NCI-H1417 treated with DMSO at 0.1 percent for 48 hours (cell line): ENCODE measurements at regions not wholly inside any gene's neighbourhood (a gene's known extent, or its start where the extent isn't known, plus 50 kb on each side); places are given as distances from the start of the nearest gene placed in this dataset.
"Not testable (repeated sequence)": the region's sequence is repeated elsewhere in the genome, so short reads cannot be mapped to it uniquely, and the experiment has no call there.

Experiments used
- DNase-seq: peaks from one replicate; lab custom pipeline; 2025; lab: John Stamatoyannopoulos, UW

DNA sequence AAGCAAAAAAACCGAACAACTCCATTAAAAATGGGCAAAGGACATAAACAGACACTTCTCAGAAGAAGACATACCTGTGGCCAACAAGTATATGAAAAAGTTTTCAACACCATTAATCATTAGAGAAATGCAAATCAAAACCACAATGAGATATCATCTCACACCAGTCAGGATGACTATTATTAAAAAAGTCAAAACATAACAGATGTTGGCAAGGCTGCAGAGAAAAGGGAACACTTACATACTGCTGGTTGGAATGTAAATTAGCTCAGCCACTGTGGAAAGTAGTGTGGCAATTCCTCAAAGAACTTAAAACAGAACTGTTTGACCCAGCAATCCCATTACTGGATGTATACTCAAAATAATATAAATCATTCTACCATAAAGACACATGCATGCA is 436.3 kb downstream of the KLHL13 start:
- DNase-seq = no peak

DNA sequence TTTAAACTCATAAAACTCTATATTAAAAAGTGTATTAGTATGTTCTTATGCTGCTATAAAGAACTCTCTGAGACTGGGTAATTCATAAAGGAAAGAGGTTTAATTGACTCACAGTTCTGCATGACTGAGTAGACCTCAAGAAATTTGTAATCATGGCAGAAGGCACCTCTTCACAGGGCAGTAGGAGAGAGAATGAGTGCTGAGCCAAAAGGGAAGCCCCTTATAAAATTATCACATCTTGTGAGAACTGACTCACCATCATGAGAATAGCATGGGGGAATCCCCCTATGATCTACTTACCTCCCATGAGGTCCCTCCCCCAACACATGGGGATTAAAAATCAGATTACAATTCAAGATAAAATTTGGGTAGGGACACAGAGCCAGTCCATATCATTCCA is 463.2 kb downstream of the KLHL13 start:
- no peak for DNase-seq

DNA sequence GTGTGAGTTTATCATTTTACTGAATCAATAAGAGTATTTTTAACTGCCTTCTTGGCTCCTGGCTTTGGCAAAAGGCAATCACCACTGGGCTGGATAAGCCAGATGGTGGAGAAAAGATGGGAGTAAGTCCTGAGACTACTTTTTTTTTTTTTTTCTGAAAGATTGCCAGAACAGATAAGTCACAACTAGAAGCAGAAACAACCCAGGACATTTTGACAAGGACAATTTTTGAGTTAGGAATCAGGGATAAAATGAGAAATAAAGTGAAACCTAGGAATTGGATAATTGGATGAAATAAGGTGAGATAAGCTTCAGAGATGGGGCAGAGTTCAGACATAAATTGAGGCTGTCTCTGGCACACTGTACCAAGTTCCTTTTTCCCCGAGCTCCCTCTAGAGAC is 471.0 kb downstream of the KLHL13 start:
- no peak for DNase-seq

DNA sequence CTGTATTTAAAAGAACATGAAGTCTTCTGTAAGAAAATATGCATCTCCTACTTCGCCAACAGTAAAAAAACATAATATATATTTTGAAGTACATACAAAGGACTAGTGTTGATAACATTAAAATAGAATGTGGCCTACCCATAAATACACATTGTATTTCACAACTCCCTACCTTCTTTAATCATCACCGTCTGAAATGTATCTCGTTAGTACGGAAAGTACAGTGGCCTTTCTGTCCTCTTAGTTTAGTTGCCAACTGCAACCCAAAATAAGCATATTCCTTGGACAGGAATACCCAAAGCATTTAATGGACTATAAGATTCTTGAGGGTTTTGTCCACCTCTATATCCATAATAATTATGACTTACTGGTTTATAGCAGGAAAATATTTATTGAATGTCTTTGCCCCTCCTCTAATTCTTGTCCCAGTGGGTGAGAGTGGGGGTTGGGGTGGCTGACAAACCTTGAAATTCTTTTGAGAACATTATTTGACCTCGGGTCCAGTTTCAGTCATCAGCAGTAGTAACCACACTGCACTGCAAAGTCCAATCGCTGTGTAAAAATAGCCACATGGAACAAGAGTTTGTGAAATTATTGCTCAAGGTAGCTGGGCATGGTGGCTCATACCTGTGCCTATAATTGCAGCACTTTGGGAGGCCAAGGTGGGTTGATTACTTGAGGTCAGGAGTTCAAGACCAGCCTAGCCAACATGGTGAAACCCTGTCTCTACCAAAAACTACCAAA is 474.5 kb downstream of the KLHL13 start:
- no peak for DNase-seq

DNA sequence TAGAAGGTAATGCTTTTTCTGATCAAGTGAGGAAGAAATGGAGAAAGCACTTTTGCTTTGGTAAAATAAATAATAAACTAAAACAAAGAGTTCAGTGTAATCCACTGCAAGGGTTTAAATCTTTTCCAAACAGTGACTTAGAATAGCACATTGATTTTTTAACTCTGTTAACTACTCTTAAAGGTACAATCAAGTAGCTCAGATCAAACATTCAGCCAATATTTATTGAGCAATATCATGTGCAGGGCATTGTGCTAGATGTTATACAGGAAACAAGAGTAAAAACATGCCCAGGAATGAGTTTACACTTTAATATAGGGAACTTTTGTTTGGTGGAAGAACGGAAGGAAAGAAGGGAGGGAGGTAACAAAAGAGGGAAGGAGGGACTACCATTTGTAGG is 479.8 kb downstream of the KLHL13 start:
- no peak for DNase-seq

DNA sequence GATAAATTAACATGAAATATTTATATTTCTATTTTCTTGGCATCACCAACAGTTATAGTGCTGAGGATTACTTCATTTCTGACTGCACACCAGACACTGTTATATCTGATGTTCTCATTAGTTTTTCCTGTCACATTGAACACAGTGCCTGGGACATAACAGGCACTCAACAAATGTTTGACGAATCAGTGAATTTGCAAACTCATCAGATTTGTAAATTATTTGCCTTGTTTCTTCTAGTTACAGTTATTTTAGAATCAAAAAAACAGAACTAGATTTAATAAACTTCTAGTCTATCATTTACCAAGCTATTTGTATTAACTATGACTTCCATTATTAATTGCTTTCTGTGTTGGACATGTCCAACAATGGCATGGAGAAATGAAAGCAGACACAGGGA is 483.3 kb downstream of the KLHL13 start:
- DNase-seq = no peak

DNA sequence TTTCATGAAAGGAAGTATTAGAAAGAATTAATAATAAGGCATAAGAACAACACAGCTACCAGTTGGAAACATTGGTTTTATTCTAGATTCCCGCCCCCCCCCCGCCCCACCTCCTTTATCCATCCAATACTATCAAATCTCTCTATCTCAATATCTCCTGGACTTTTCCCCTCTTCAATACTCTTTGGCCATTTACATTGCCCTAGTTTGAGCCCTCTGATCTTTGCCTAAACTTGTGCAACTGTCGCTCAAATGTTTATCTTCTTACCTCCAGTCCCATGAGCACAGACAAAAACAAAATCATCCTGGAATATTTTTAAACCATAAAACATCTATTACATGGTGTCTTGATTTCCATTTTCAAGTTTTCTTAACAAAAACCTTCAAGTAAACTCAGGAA is 488.2 kb downstream of the KLHL13 start:
- DNase-seq = no peak

DNA sequence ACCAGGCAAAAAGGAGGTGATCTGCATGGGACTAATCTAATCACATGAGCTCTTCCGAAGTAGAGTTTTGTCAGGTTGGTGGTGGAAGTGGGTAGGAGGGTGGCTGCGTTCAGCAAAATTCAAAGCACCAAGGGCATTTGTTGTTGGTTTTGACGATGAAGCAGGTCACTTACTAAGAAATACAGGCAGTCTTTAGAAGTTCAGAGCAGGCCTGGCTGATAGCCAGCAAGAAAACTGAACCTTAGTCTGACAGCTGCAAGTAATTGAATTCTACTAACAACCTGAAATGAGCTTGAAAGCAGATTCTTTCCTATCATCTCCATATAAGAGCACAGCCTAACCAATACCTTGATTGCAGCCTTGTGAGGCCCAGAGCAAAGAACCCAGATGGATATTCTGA is 505.8 kb downstream of the KLHL13 start:
- no peak for DNase-seq

DNA sequence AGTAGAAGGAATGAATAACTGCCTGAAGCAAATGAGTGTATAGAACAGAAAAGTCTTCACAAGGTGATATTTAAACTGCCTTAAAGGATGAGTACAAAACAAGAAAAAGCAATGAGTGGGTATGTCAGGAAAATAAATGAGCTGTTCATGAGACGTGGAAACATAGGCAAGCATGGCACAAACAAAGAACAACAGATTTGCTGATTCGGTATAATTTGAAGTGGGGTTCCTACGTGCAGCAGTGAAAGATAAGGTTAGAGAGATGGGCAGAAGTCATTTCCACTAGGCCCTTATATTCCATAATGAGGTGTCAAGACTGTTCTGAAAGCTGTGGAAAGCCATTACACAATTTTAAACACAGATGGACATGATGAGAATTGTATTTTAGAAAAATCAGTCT is 506.6 kb downstream of the KLHL13 start:
- DNase-seq = no peak

DNA sequence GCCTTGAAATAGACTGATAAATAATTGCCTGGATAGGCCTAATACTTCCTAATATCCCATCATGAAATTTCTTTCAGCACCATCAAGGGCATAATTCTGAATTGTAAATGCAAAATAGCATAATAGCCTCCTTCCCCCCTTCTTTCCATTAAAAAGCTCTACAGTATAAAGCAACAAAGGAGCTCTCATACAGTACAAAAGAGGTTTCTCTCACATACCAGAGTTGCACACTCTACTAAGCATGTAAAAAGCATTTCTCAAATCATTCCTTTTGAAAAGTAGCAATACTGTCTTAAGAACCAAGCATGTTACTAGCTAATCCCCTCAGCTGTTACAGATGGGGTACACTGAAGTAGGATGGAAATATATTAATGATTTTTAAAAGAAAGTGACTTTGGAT is 509.0 kb downstream of the KLHL13 start:
- DNase-seq = no peak

DNA sequence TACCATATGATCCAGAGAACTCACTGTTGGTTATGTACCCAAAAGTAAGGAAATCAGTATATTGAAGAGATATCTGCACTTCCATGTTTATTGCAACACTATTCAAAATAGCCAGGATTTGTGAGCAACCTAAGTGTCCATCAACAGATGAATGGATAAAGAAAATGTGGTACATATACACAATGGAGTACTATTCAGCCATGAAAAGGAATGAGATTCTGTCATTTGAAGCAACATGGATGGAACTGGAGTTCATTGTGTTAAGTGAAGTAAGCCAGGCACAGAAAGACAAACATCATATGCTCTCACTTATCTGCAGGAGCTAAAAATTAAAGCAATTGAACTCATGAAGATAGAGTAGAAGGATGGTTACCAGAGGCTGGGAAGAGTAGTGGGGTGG is 510.5 kb downstream of the KLHL13 start:
- not testable (repeated sequence) for DNase-seq

DNA sequence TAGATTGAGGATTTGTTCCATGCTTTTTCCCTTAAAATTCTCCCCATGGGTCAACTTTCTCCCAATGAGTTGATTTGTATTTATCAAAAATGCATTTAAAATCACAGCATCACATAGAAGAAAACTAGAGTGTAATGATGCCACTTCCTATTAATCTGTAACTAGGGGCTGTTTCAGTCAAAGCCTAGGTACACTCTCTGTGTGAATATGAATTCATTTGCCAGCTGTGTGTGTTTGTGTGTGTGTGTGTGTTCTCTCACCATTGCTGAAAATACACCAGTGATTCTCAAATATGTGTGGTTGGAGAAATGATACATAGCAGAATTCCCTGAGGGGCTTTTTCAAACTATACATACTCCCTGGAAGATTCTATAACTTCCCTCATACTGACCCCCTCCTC is 546.5 kb downstream of the KLHL13 start:
- no peak for DNase-seq

DNA sequence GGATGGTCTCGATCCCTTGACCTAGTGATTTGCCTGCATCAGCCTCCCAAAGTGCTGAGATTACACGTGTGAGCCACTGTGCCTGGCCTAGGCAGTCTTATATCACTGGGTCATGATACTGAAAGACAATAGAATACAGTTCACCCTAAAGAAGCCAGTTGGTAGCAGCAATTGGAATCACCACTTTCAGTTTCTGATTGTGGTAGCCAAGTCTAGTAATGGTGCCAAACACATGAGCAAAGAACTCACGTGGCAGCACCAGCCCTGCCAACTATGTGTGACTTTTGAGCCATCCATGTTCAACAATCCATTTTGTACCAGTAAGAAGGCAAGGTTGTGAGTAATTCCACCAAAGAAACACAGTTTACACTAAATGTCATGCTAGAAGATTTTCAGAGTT is 548.4 kb downstream of the KLHL13 start:
- no peak for DNase-seq

DNA sequence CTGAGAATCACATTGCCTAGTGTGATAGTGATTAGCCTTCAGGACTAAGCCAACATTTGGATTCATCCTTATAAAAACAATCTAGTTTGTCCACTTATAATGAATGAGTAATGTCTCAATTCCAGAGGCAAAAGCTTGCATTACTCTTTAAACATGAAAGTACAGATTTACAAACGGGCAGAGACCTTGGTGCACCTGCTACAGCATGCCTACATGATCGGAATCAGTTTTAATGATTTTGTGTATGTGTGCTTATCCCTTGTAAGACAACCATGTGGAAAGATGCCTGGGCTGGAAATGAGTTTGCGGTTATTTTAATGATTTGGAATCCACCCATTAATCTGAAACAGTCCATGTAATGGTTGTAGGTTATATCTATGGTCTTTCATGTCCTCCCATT is 572.7 kb downstream of the KLHL13 start:
- DNase-seq = no peak

DNA sequence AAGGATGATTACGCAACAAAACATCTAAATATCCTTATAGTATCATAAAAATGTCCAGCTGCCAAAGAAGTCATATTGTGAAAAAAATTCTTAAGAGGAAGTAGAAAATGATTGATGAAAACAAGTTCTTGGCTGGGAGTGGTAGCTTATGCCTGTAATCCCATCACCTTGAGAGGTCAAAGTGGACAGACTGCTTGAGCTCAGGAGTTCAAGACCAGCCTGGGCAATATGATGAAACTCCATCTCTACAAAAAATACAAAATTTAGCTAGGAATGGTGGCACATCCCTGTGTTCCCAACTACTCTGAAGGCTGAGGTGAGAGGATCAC is 577.6 kb downstream of the KLHL13 start:
- no peak for DNase-seq

DNA sequence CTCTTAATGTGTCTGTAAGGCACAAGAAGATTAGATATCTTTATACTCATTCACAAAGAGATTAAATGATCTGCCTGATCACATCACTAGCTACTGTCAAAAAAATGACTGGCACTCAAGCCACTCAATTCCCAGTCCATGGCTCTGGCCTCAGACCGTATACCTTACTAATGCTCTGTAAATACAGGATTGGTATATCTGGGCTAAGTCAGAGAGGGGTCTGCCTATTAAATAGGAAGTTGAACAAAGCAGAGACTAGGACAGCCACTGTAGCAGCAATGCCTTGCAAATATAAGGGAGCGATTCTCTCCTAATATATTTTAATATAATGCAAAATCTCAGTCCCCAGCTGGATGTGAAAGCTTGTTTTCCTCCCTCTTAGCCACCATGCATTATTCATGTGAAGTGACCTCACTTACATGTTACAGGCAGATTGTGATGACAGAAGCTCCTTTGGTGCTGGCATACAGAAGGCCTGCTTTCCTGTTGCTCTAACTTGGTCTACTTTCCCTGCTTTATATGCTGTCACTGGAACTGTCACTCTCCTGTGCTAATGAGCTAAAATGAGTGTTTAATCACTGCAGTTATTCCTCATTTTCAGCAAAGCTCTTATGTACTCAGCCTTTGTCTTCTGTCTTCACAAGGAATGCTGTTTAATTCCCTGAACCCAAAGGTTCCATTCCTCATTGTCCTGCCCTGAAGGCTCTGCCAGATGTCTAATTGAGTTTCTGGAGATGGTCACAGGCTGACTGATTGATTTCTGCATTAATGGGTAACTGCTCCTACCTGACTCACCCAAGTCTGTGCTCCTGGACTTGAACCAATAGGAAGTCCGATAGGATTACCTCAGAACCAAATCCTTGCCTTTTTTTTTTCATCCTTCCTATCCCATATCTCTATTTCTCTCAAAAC is 578.2 kb downstream of the KLHL13 start:
- DNase-seq = no peak

DNA sequence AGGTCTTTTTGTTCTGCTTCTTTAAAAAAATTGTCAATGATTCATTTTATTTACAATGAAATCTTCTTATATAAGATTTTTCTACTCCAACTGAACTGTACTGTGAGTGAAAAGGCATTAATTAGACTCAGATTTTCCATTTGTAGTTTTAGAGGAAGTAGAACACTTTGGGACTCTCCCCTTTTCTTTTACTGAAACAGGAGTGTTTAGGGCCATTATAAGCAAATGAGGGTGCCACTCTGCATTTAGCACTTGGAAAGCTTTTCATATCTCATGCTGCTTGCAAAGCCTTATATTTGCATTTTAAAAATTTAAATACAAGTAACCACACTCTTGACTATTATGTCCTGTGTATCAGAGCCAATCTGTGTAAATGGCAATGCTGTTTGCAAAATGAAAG is 584.3 kb downstream of the KLHL13 start:
- no peak for DNase-seq

DNA sequence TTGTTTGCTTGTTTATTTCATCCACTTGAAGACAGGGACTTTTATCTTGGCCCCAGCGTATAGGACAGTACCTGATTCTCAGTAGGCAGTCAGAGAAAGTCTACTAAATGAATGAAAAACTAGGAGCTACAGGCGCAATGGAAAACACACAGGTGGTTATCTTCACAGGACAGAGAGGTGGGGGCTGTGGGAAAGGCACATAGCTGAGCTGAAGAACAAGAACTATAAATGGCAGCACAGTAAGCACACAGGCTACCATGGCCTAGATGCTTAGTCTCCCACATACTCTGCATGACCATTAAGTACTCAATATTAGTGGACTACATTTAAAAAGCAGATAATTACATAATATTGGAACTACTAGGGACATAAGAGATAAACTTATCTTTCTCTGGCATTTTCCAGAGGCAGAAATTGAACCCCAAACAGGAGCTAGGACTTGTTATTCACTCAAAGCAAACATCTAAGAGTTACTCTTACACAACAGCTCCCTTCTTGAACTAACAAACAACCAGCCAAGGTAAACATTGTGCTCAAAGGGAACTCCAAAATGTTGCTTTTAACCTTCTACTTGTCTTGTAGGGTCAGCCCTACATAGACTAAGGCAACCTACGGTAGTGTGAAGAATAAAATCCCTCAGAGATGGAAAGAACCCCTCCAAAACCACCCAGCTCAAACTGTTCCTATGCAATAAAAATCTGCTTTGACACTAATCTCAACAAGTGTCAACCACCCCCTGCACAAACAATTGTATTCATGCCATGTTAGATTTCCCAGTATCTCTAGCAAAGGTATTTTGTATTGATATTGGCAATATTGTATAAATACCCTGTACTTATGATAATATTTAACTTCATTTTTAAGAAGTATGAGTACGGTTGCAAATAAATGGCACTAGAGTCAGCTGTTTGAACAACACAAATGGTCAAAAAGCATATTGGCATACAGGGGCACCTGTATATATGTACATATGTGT is 593.6 kb downstream of the KLHL13 start:
- no peak for DNase-seq

DNA sequence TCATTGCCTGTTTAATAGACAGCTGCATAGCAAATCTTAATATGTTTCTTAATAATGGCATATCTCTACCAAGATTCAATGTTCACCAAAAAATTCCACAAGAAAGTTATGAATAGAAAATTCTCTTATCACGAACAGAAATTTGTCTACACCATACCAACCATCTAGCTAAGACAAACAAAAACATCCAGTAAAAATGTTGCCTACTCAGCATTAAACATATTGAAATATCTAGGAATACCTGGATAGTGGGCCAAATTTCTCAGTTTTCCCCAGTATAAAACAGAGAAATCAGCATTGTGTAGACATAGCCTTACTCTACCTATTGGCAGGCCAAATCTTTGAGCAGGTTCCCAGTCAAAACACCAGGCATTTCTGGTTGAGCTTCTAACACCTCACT is 598.6 kb downstream of the KLHL13 start:
- DNase-seq = no peak

DNA sequence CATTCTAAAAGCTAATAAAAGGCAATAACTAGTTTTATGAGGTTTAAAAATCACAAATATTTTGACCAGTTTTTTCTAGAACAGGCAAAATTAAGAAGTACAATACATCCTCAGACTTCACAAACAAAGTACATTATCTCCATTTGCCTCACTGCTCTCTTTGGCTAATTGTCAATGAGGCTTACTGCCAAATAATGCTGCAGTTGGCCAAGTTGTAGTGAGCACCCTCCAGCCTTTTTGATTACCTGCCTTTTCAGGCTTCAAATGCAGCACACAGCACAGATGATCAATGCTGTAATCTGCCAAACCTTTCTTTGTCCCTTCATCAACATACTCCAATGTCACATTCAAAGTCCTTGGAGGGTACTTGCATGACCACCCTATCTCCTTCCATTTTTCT is 605.2 kb downstream of the KLHL13 start:
- no peak for DNase-seq

DNA sequence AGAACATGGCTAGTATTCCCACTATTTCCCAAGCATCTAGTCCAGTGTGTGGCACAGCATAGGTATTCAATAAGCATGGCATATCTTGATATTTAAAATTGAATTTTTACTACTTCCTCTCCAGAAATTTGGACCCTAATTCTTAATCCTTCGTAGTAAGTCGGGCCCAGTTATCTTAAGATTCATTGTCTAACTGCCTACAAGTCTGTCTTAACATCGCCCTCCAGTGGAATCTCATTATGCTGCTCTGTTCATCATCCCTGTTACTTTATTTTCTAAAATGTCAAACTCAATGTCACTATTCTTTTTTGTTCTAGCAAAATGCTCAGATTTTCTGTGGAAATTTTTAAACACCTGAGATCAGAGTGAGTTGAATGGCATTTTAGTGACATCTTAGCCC is 606.2 kb downstream of the KLHL13 start:
- DNase-seq = no peak

DNA sequence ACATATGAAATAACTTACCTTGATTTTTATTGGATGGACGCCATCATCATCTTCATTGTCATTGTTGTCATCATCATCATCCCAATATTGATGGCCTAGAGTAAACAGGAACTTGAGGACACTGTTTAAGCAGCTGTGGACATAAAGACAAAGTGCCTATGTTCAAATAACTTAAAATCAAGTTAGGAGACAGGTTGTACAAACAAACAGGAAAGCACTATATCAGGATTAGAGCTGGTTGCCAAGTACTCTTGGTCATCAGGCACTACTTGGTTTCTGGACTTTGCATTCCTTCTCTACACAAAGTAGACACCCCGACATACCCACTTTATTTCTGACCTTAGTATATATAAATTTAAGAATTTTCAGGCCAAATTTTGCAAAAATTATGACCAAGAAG is 608.6 kb downstream of the KLHL13 start:
- no peak for DNase-seq

DNA sequence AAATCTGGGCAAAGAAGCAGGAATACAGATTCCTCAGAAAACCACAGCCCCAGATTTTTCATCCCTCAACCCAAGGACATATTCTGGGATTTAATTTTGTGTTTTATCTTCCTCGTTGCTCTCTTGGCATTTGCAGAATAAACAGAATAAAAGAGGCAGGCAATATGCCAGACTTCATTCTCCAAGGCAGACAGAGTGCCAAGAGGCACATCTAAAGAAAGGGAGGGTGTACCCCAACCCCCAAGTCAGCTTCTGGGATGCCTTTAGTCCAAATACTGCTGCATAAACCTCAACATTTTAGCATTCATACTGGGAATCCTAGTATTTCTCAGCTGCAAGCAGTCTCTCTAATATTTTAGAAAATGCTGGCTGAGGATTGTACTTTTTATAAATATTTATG is 629.2 kb downstream of the KLHL13 start:
- DNase-seq = no peak
